AG09319 (cell line): ENCODE measurements at regions not wholly inside any gene's neighbourhood (a gene's known extent, or its start where the extent isn't known, plus 50 kb on each side); places are given as distances from the start of the nearest gene placed in this dataset.

Experiments
- DNase-seq: peaks from one replicate; pipeline ENCODE4 v3.0.0-alpha.2; 2010; ENCODE audit warnings: low read depth; ENCODE audit errors: extremely low read depth
- CTCF ChIP-seq: IDR thresholded peaks from 2 replicates; pipeline ENCODE4 v1.5.1; 2011; ENCODE audit warnings: low read depth, mild to moderate bottlenecking, inconsistent platforms, low read length, moderate library complexity

DNA sequence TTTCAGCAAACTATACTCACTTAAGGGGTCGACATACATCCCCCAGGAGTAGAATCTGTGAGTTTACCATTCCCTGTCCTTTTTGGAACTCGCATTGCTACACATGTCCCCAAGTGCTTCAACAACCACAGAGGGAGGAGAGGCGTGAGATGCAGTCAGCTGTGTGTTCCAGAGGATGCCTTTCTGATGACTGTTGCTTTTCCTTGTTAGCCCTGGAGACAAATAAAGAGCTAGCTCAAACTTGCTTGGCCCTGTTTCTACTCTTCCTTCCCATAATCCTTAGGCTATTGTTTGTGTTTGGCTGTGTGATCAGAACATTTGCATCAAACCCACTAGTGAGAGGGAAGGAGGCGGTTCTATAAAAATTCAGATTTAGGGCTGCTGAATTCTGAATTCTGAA, 264.0 kb downstream of the ENGASE start:
- DNase-seq, result peak; percentile 10
- TF ChIP-seq CTCF, result no peak

DNA sequence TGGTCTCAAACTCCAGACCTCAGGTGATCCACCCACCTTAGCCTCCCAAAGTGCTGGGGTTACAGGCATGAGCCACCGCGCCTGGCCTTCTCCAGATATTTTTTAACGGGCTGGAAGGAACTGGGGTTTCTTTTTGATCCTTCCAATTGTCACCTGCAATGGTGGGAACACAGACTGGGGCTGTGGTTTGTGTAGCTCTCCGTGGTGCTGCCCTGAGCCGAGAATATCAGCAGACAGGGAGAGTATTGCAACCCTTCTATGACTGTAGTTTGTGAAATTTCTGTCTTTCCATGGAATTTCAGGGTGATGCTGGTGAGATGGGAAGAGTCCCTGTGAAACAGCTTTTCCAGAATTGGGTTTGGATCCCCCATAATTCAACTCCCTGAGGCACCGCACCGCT, 263.5 kb downstream of the ENGASE start:
- no peak for DNase-seq
- TF ChIP-seq CTCF, result no peak

DNA sequence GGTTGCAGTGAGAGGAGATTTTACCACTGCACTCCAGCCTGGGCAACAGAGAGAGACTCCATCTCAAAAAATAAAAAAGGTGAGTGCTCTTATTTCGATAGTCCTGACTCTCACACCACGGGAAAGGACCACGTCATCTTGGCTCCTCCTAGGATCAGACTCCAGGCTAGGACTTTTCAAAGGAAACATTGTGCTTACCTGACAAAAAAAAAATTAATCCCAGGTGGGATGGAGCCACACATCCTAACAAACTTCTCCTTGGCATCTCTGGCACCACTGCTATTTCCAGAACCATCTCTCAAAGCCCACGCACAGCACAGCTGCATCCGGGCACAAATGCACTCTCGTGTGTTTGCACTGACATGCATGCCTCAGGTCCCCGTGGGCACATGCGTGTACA, 262.4 kb downstream of the ENGASE start:
- no peak for TF ChIP-seq CTCF
- DNase-seq, result no peak

- no peak for DNase-seq
- TF ChIP-seq CTCF, result no peak
These were observed 260.8 kb downstream of the ENGASE start for GRCh38 chr17:79335456-79335855.

DNA sequence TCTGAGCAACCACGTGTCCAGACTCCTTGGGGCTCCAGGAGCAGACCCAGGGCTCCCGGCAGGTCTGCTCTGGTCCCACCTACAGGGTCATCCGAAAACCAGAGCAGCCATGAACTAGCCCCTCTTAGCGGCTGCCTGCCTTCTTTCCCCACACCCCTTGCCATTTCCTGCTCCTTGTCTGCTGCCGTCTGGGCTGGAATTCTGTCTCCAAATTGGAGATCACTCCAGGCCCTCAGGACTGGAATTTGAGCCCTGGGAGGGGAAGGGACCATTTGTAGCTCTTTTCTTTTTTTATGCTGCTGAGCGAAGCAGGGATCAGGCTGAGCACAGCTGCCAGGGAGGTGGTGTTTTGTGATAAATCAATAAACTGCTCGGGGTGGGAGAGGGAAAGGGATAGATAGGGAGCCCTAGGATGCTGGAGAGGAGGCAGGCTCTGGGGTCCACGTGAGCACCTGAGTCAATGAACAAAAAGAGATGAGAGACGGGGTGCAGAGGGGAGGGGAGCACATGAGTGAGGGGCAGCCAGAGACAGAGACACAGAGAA, 257.5 kb downstream of the ENGASE start:
- TF ChIP-seq CTCF, result no peak
- DNase-seq, result no peak

- DNase-seq, result no peak
- no peak for TF ChIP-seq CTCF
These were observed 256.9 kb downstream of the ENGASE start for GRCh38 chr17:79331492-79331891.

DNA sequence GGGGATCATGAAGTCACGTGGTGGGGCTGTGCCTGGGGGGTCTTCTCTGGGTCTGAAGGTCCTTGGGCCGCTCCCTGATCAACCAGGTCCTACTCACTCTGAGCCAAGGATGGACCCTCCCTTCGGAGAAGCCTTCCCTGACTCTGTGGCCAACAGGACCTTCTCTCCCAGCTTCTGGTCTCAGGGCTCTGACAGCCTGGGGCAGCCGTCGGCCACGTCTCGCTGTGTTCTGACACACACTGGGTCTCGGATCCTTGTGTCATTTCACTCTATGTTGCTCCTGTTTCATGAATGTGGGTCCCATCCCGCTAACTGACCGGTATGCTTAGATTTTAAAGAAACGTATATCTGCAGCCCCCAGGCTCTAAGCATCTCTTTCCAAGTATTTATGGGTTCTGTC, 256.1 kb downstream of the ENGASE start:
- DNase-seq, result no peak
- no peak for TF ChIP-seq CTCF
